Sigmoid colon (tissue), 6 donors: ENCODE measurements at regions not wholly inside any gene's neighbourhood (a gene's known extent, or its start where the extent isn't known, plus 50 kb on each side); places are given as distances from the start of the nearest gene placed in this dataset.

Experiments
- DNase-seq: peaks from one replicate; pipeline ENCODE4 v3.0.0-alpha.2; 2019
- H3K27ac ChIP-seq, 4 donors: fragments of 200-600 bp; sonication (generic); one replicate each; pipeline ENCODE4 v1.5.1; 2016 to 2019; ENCODE audit warnings: mild to moderate bottlenecking in 1 of 4
- H3K27me3 ChIP-seq, 3 donors: fragments of 200-600 bp; sonication (generic); one replicate each; pipeline ENCODE4 v1.5.1; 2019; ENCODE audit warnings: mild to moderate bottlenecking in 1 of 3
- H3K36me3 ChIP-seq, 4 donors: fragments of 200-600 bp; sonication (generic); one replicate each; pipeline ENCODE4 v1.5.1; 2016 to 2019
- H3K4me1 ChIP-seq, 4 donors: fragments of 200-600 bp; sonication (generic); one replicate each; pipeline ENCODE4 v1.5.1; 2017 to 2019
- H3K4me3 ChIP-seq, 4 donors: fragments of 200-600 bp; sonication (generic); one replicate each; pipeline ENCODE4 v1.5.1; 2017 to 2019; ENCODE audit warnings: mild to moderate bottlenecking in 2 of 4, moderate library complexity in 1 of 4
- H3K9me3 ChIP-seq, 4 donors: fragments of 200-600 bp in 3 of 4; sonication (generic) in 3 of 4; one replicate each; pipeline versions ENCODE4 v1.5.1 to v1.6.1; 2013 to 2019
- EP300 ChIP-seq, 4 donors: sonication (generic); formaldehyde crosslinking; IDR thresholded peaks; one replicate each; pipeline ENCODE4 v1.6.1; 2017; ENCODE audit warnings: antibody characterized with exemption in 4 of 4
- POLR2A ChIP-seq, 2 donors: fragments of 450-650 bp; IDR thresholded peaks; one replicate each; pipeline ENCODE4 v1.6.1; 2016; ENCODE audit warnings: antibody characterized with exemption in 2 of 2, mild to moderate bottlenecking in 2 of 2, moderate library complexity in 2 of 2
- POLR2AphosphoS5 ChIP-seq, 4 donors: sonication (generic); formaldehyde crosslinking; IDR thresholded peaks; one replicate each; pipeline ENCODE4 v1.6.1; 2017; ENCODE audit warnings: antibody characterized with exemption in 4 of 4
- WGBS, 2 donors: extraction: QIAGEN DNeasy Blood & Tissue Kit; methylation state at CpG; one replicate each; pipeline ENCODE4 v1.1.7; 2013; 5-methylcytosine and 5-hydroxymethylcytosine counted together
- intact Hi-C: fragments of 100-400 bp; cut with DNase I; formaldehyde crosslinking; loops from one replicate; pipeline ENCODE4 v1.15.1; 2023
- TF ChIP-seq, protein P1 (sequence below), 4 experiments: fragments of 450-650 bp in 3 of 4; fragments of 200-600 bp in 1 of 4; IDR thresholded peaks; one replicate each; pipeline ENCODE4 v1.5.1; 2016 to 2019; ENCODE audit warnings: antibody characterized with exemption in 4 of 4, mild to moderate bottlenecking in 3 of 4, moderate library complexity in 2 of 4
- donor health status: healthy with polysubstance abuse.
- donor health status: healthy.

DNA sequence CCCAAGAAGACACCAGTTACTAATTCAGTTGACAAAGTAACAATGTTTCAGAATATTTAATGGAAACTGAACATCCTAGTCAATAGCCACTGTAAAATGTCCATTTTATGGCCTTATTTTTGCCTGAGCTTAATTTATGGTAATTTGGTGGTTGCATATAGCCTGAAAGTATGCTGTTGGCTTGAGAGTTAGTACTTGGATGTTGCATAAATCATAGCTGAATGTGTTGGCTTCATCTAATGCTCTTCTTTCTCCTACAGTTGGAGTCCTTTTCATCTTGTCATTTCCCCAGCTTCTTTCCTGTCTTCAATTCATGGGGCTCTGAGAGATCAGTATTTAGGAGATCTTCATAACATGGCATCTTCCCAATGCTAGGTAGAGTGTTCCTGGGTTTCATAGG lies 164.6 kb downstream of the MAT2B start:
- intact Hi-C loops = no loop called here
- DNase-seq = no peak
- H3K27me3 ChIP-seq = no peaks in the 10 kb centered on the region
- no peaks in the 10 kb centered on the region for H3K4me1 ChIP-seq
- no peak for TF ChIP-seq POLR2A (IDR thresholded peaks at IDR 0.05)
- H3K9me3 ChIP-seq = no peaks in the 10 kb centered on the region
- H3K36me3 ChIP-seq = no peaks in the 10 kb centered on the region
- H3K27ac ChIP-seq = no peak overlapping the region
- H3K4me3 ChIP-seq = no peak overlapping the region

DNA sequence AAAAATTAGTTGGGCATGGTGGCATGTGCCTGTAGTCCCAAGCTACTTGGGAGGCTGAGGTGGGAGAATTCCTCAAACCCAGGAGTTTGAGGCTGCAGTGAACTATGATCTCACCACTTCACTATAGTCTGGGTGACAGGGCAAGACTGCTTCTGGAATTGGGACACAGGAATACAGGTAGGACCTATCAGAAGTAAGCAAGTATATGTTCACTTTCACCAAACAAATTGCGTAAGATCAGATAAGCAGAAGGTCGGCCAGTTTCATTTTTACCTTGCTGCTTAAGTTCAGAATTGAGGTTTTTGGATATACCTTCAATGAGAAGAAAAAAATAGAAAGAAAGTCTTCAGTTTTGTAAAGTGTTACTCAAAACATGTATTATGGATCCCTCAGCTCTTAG lies 171.7 kb downstream of the MAT2B start:
- intact Hi-C loops = no loop called here
- H3K4me3 ChIP-seq = no peak overlapping the region
- TF ChIP-seq EP300 (IDR thresholded peaks at IDR 0.05) = no peak
- TF ChIP-seq, protein P1, sequence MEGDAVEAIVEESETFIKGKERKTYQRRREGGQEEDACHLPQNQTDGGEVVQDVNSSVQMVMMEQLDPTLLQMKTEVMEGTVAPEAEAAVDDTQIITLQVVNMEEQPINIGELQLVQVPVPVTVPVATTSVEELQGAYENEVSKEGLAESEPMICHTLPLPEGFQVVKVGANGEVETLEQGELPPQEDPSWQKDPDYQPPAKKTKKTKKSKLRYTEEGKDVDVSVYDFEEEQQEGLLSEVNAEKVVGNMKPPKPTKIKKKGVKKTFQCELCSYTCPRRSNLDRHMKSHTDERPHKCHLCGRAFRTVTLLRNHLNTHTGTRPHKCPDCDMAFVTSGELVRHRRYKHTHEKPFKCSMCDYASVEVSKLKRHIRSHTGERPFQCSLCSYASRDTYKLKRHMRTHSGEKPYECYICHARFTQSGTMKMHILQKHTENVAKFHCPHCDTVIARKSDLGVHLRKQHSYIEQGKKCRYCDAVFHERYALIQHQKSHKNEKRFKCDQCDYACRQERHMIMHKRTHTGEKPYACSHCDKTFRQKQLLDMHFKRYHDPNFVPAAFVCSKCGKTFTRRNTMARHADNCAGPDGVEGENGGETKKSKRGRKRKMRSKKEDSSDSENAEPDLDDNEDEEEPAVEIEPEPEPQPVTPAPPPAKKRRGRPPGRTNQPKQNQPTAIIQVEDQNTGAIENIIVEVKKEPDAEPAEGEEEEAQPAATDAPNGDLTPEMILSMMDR (IDR thresholded peaks at IDR 0.05) = no peak
- TF ChIP-seq POLR2A (IDR thresholded peaks at IDR 0.05) = no peak
- TF ChIP-seq POLR2AphosphoS5 (IDR thresholded peaks at IDR 0.05) = no peak
- 26 to 75% methylated on average over 2 of the region's 2 CpGs for WGBS, 2 donors
- H3K27me3 ChIP-seq = no peaks in the 10 kb centered on the region
- no peaks in the 10 kb centered on the region for H3K36me3 ChIP-seq
- no peak for DNase-seq
- no peaks in the 10 kb centered on the region for H3K9me3 ChIP-seq
- H3K27ac ChIP-seq = no peak overlapping the region
- no peaks in the 10 kb centered on the region for H3K4me1 ChIP-seq

DNA sequence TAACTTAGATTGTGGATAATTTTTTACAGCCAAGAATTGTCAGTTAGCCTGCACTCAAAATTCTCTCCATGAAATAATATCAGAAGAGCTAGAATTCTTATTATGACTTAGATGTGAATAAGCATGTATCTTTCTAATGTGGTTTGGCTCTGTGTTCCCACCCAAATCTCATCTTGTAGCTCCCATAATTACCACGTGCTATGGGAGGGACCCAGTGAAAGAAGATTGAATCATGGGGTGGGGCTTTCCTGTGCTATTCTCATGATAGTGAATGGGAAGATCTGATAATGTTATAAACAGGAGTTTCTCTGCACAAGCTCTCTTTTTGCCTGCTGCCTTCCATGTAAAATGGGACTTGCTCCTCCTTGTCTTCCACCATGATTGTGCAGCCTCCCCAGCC lies 176.8 kb downstream of the MAT2B start:
- H3K4me3 ChIP-seq = no peak overlapping the region
- H3K9me3 ChIP-seq = no peaks in the 10 kb centered on the region
- H3K27me3 ChIP-seq = no peaks in the 10 kb centered on the region
- H3K4me1 ChIP-seq = no peaks in the 10 kb centered on the region
- H3K36me3 ChIP-seq = no peaks in the 10 kb centered on the region
- WGBS, 2 donors = 23 to 64% methylated on average over 1 of the region's 1 CpG
- intact Hi-C loops = no loop called here
- H3K27ac ChIP-seq = no peak overlapping the region
- no peak for DNase-seq
- TF ChIP-seq POLR2AphosphoS5 (IDR thresholded peaks at IDR 0.05) = no peak
- TF ChIP-seq POLR2A (IDR thresholded peaks at IDR 0.05) = no peak
- TF ChIP-seq EP300 (IDR thresholded peaks at IDR 0.05) = no peak
- TF ChIP-seq, protein P1 (IDR thresholded peaks at IDR 0.05) = no peak

DNA sequence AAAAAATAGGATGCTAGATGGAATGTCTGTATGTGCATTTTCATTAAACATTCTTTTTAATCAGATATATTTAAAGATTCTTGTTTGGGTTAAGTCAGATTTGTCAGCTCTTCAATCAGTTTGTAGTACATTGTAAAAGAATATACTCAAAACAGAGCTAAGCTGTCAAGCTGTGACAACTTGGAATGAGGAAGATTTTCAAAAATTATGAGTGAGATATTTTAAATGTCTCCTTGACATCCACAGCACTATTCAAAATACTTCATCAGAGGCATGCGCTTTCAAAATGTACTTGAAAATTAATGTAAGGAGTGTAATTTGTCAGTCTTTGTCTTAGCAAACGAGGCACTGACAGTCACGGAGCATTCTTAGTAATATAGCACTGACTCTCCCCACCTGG lies 182.0 kb downstream of the MAT2B start:
- WGBS, 2 donors = 83 to 86% methylated on average over 3 of the region's 3 CpGs
- no peaks in the 10 kb centered on the region for H3K27me3 ChIP-seq
- H3K9me3 ChIP-seq = no peaks in the 10 kb centered on the region
- no peaks in the 10 kb centered on the region for H3K4me1 ChIP-seq
- H3K4me3 ChIP-seq = no peak overlapping the region
- no peaks in the 10 kb centered on the region for H3K36me3 ChIP-seq
- intact Hi-C loops = no loop called here
- no peak for DNase-seq
- TF ChIP-seq EP300 (IDR thresholded peaks at IDR 0.05) (no peak), POLR2A (IDR thresholded peaks at IDR 0.05) (no peak), POLR2AphosphoS5 (IDR thresholded peaks at IDR 0.05) (no peak)
- TF ChIP-seq, protein P1 (IDR thresholded peaks at IDR 0.05) = no peak
- H3K27ac ChIP-seq = no peak overlapping the region

DNA sequence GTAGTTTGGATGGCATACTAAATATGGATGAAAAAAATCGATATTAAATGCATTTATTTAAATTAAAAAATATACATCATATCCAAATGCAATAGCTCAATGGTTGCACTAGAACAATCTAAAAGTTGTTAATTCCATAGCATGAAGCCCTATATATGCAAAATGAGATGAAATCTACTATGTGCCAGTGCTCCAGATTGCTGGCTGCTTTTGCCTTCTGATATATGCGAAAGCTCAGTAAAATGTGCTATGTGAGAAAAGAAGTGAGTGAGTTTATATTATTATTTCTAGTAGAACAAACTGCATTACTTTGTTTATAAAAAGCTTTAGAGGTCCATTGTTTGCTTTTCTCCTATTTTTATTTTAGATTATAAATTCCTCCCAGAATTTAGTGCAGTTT lies 186.7 kb downstream of the MAT2B start:
- no peaks in the 10 kb centered on the region for H3K27me3 ChIP-seq
- H3K27ac ChIP-seq = no peak overlapping the region
- WGBS, 2 donors = 92% methylated on average over 2 of the region's 2 CpGs
- no peak for DNase-seq
- H3K9me3 ChIP-seq = no peaks in the 10 kb centered on the region
- no peaks in the 10 kb centered on the region for H3K4me1 ChIP-seq
- intact Hi-C loops = loop anchor here (10.0 kb wide), 1 partner anchor 127 kb away; no protein-coding TSS in a partner anchor
- no peaks in the 10 kb centered on the region for H3K36me3 ChIP-seq
- no peak overlapping the region for H3K4me3 ChIP-seq
- no peak for TF ChIP-seq EP300 (IDR thresholded peaks at IDR 0.05)
- TF ChIP-seq POLR2AphosphoS5 (IDR thresholded peaks at IDR 0.05) = no peak
- no peak for TF ChIP-seq POLR2A (IDR thresholded peaks at IDR 0.05)
- TF ChIP-seq, protein P1 (IDR thresholded peaks at IDR 0.05) = no peak
